Mammary epithelial cell (primary cell): ENCODE measurements at regions not wholly inside any gene's neighbourhood (a gene's known extent, or its start where the extent isn't known, plus 50 kb on each side); places are given as distances from the start of the nearest gene placed in this dataset.

Experiments used
- CTCF ChIP-seq, 2 donors: IDR thresholded peaks in 1 of 2; conservative IDR thresholded peaks in 1 of 2; 2 replicates each; pipeline ENCODE4 v1.5.1; 2011 to 2012; ENCODE audit warnings: inconsistent platforms in 2 of 2, low read length in 2 of 2, mild to moderate bottlenecking in 2 of 2, control low read depth in 1 of 2, low read depth in 1 of 2; ENCODE audit not compliant: insufficient read depth in 1 of 2; ENCODE audit errors: extremely low read depth in 1 of 2
- EZH2 ChIP-seq: IDR thresholded peaks from 2 replicates; pipeline ENCODE4 v1.6.1; 2012; ENCODE audit warnings: low read length, inconsistent platforms, borderline replicate concordance

DNA sequence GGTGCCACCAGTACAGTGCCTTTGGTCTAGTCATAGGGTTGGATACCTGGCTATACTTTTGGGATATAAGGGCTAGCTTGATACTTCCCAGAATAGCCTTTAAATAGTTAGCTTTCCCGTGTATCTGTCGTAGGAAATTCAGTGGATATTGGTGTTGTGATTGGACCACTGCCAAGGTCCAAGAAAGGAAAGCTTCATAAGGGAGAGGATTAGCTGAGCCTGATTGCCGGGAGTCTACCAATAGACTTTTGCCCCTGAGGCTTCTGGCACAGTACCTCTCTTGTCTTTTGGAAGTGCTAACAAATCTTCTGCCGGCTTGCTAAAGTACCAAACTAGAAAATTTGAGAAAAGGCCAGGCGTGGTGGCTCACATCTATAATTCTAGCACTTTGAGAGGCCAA, 61.1 kb upstream of the XIST start:
- TF ChIP-seq CTCF (conservative IDR thresholded peaks at IDR 0.05 in 1 of 2, IDR thresholded peaks at IDR 0.05 in 1 of 2; ENCODE audit: extremely low read depth in 1 of 2, insufficient read depth in 1 of 2, low read depth in 1 of 2, low read length in 2 of 2) (no peak), EZH2 (no peak)
